Lower lobe of right lung (tissue), 2 donors: ENCODE measurements at regions not wholly inside any gene's neighbourhood (a gene's known extent, or its start where the extent isn't known, plus 50 kb on each side); places are given as distances from the start of the nearest gene placed in this dataset.

Source experiments
- ATAC-seq, 2 donors: fragments of 200-7000 bp; cut with Tn5 transposase; one replicate each; pipeline ENCODE4 v1.9.1; 2020 to 2022; ENCODE audit warnings: mild to moderate bottlenecking in 2 of 2, moderate library complexity in 2 of 2
- DNase-seq: peaks from one replicate; pipeline ENCODE4 v3.0.0-alpha.2; 2020
- H3K27ac ChIP-seq: fragments of 200-600 bp; one replicate; pipeline ENCODE4 v1.8.0; 2022
- H3K27me3 ChIP-seq: fragments of 200-600 bp; one replicate; pipeline ENCODE4 v1.8.0; 2022; ENCODE audit warnings: low read depth
- H3K36me3 ChIP-seq: fragments of 200-600 bp; one replicate; pipeline ENCODE4 v1.8.0; 2022; ENCODE audit warnings: mild to moderate bottlenecking
- H3K4me1 ChIP-seq: fragments of 200-600 bp; one replicate; pipeline ENCODE4 v1.8.0; 2022
- H3K4me3 ChIP-seq: fragments of 200-600 bp; one replicate; pipeline ENCODE4 v1.8.0; 2022; ENCODE audit warnings: mild to moderate bottlenecking
- H3K9me3 ChIP-seq: fragments of 200-600 bp; one replicate; pipeline ENCODE4 v1.8.0; 2022
- intact Hi-C: fragments of 100-400 bp; cut with DNase I; formaldehyde crosslinking; loops from one replicate; pipeline ENCODE4 v1.11.0; 2022
- TF ChIP-seq, protein P1 (sequence below): fragments of 200-600 bp; IDR thresholded peaks from one replicate; pipeline ENCODE4 v1.8.0; 2022; ENCODE audit warnings: antibody characterized with exemption, mild to moderate bottlenecking
- donor health status: DM: no; HTN: yes; CAD: no; lungs with severe emphysema.

DNA sequence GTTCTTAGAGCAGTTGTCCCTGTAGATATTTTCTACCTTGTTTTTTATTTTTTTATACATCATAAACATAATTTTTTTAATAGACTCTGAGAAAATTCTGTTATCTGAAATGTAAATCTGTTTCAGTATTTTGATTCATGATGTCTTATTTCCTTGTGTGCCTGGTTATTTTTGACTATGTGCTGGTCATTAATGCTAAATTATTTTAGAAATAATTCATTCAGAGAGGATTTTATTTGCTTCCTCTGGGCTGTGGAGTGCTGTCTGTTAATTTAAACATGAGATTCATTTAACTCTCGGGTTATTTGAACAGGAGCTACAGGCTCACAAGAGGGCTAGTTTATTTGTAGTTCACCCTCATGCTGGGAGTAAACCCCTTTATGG lies 124.3 kb upstream of the PITX1 start:
- no peak for ATAC-seq
- TF ChIP-seq, protein P1, sequence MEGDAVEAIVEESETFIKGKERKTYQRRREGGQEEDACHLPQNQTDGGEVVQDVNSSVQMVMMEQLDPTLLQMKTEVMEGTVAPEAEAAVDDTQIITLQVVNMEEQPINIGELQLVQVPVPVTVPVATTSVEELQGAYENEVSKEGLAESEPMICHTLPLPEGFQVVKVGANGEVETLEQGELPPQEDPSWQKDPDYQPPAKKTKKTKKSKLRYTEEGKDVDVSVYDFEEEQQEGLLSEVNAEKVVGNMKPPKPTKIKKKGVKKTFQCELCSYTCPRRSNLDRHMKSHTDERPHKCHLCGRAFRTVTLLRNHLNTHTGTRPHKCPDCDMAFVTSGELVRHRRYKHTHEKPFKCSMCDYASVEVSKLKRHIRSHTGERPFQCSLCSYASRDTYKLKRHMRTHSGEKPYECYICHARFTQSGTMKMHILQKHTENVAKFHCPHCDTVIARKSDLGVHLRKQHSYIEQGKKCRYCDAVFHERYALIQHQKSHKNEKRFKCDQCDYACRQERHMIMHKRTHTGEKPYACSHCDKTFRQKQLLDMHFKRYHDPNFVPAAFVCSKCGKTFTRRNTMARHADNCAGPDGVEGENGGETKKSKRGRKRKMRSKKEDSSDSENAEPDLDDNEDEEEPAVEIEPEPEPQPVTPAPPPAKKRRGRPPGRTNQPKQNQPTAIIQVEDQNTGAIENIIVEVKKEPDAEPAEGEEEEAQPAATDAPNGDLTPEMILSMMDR, result no peak
- H3K36me3 ChIP-seq, result no peaks in the 10 kb centered on the region

DNA sequence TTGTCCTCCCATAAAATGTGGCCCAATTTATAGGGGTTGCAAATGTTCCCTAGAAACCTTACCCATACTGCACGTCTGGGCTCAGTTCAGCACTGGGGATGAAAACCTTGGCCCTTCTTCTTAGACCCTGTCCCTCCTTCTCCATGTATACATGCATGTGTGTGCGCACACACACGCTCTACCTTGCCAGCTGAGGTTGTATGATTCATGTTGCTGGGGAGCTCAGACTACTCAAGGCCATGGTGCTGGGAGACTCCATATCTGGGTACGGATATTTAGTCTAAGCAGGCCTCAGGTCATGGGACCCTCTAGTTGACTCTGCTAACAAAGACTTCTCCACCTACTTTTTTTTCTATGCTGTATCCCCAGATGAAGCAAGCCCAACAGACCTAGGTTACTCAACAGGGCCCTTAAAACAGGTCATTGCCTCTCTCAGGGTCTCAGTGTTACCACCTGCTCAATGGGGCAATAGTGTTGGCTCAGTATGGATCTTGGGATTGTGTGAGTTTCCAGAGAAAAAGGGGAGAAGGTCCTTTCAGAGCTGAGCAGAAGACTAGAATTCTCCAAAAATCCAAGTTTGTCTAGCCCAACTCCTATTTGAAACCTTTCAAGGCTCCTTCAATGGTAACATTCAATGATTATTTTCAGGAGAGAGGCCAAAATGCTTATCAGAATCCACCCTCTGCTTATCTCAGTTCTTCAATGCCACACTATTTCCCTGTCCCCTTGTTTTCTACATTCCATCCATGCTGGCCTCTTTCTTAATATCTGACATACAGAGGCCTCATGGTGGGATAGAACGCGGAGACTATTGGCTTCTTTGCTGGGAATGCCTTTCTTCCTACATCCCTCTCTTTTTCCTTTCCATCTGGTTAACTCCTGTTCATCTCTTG lies 123.6 kb upstream of the PITX1 start:
- no peak for ATAC-seq

More for the DNA sequence above, 124.3 kb upstream of the PITX1 start:
- peaks cover 6% of the 10 kb centered on the region for H3K9me3 ChIP-seq
- intact Hi-C loops, result no loop called here
- peaks cover 6% of the 10 kb centered on the region for H3K27me3 ChIP-seq
- H3K4me3 ChIP-seq, result no peak overlapping the region
- H3K4me1 ChIP-seq, result no peaks in the 10 kb centered on the region
- DNase-seq, result no peak
- no peak overlapping the region for H3K27ac ChIP-seq

DNA sequence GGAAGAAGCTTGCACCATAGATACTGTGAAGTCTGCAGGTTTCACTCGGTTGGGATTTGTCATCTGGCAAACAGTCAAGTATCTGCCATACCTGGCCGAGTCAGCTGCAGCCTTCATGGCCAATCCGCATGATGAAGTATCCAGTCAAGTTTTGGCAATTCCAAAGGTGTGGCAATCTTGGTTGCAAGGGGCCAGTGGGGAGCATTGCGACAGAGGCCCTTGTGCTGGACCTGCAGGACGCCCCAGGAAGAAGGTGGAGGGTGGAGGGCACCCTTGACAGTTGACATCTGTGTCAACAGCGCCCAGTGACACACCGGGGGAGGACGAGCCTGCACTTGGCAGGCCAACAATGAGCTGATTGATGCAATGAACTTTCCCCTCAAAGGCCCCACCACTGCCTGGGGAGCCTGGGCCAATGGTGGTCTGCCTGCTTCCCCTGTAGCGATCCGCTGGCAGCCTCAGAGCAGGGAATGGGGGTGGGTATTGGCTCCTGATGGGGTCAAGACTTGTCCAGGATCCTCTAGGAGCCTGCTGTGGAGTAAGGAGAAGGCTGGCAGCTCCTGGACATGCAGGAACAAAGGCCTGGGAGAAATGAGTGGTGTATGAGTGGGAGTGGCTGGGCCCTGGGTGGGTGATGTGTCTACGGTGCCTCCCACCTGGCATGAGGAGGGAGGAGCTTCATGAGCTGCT lies 122.8 kb upstream of the PITX1 start:
- no peaks in the 10 kb centered on the region for H3K36me3 ChIP-seq
- peaks cover 6% of the 10 kb centered on the region for H3K9me3 ChIP-seq
- H3K27ac ChIP-seq, result no peak overlapping the region
- ATAC-seq, result no peak
- DNase-seq, result no peak
- intact Hi-C loops, result no loop called here
- H3K4me1 ChIP-seq, result no peaks in the 10 kb centered on the region
- no peak overlapping the region for H3K4me3 ChIP-seq
- TF ChIP-seq, protein P1, result no peak
- peaks cover 4% of the 10 kb centered on the region for H3K27me3 ChIP-seq

More for the DNA sequence above, 123.6 kb upstream of the PITX1 start:
- no peak overlapping the region for H3K27ac ChIP-seq
- TF ChIP-seq, protein P1, result no peak
- intact Hi-C loops, result no loop called here
- H3K9me3 ChIP-seq, result peaks cover 6% of the 10 kb centered on the region
- no peak for DNase-seq
- H3K36me3 ChIP-seq, result no peaks in the 10 kb centered on the region
- H3K4me3 ChIP-seq, result no peak overlapping the region
- peaks cover 4% of the 10 kb centered on the region for H3K27me3 ChIP-seq
- no peaks in the 10 kb centered on the region for H3K4me1 ChIP-seq

DNA sequence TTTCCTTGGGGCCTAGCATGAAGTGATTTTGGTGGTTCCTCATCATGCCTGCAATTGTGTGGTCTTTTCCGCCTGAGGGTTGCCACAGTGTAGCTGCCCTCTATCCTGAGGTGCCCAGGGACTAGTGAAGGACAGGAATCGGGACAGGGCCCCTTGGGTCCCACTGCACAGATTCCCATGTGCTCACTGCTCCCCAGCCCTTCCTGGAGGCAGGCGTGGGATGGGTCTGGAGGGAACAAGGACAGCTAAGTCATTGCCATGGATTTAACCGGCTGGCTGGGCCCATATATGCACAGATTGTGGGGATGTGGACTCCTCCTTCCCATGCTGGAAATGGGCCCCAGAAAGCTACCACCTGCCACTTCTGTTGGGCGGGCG lies 122.3 kb upstream of the PITX1 start:
- intact Hi-C loops, result no loop called here
- no peak for ATAC-seq
- Histone ChIP-seq H3K27ac (no peak overlapping the region), H3K4me1 (no peaks in the 10 kb centered on the region), H3K9me3 (peaks cover 6% of the 10 kb centered on the region), H3K4me3 (no peak overlapping the region), H3K36me3 (no peaks in the 10 kb centered on the region), H3K27me3 (peaks cover 4% of the 10 kb centered on the region)
- no peak for DNase-seq
- TF ChIP-seq, protein P1, result no peak

DNA sequence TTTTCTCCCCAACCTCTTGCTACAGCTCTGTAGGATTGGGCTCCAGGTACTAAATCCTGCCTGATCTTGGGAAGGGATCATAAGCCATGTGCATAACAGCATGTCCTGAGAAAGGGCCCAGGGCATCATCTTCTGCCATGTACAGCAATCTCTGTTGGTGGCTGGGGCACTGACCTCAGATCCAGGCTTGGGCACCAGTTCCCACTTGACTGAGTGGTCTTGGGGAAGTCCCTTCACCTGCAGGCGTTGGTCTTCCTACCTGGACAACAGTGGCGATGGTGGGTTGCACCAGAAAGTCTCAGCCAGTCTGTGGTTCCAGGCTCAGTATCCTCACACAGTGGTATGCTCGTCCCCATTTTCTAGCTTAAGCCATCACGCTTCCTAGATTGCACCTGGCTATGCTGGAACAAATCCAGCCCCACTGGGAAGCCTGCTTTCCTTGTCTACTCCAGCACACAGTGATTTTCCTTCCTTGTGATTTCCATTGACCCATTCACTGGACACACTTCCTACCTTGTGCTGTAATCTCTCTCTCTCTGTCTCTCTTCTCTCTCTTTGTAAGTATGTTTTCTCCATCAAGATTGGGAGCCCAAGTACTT lies 121.7 kb upstream of the PITX1 start:
- peaks cover 6% of the 10 kb centered on the region for H3K9me3 ChIP-seq
- intact Hi-C loops, result no loop called here
- ATAC-seq, result no peak
- H3K27ac ChIP-seq, result no peak overlapping the region
- TF ChIP-seq, protein P1, result no peak
- H3K36me3 ChIP-seq, result no peaks in the 10 kb centered on the region
- no peaks in the 10 kb centered on the region for H3K4me1 ChIP-seq
- no peak overlapping the region for H3K4me3 ChIP-seq
- peaks cover 4% of the 10 kb centered on the region for H3K27me3 ChIP-seq
- no peak for DNase-seq
